ENCODE measurements at regions not wholly inside any gene's neighbourhood (a gene's known extent, or its start where the extent isn't known, plus 50 kb on each side); places are given as distances from the start of the nearest gene placed in this dataset.
"Not testable (repeated sequence)": the region's sequence is repeated elsewhere in the genome, so short reads cannot be mapped to it uniquely, and the experiment has no call there.

GRCh38 chr6:167669870-167670802 lies 156.6 kb upstream of the AFDN start:
- FAIRE-seq (no peak), DNase-seq (ENCODE audit: insufficient read length) (no peak)
- TF ChIP-seq TAF1 (IDR thresholded peaks at IDR 0.05; ENCODE audit: borderline replicate concordance, low read depth, low read length) (no peak), POLR2A (IDR thresholded peaks at IDR 0.05; ENCODE audit: low read depth, low read length) (no peak), POLR2AphosphoS5 (IDR thresholded peaks at IDR 0.05; ENCODE audit: low read depth, low read length) (no peak)

GRCh38 chr6:167670938-167671338 lies 155.8 kb upstream of the AFDN start:
- DNase-seq (ENCODE audit: insufficient read length) (no peak), FAIRE-seq (no peak)
- TF ChIP-seq POLR2AphosphoS5 (IDR thresholded peaks at IDR 0.05; ENCODE audit: low read depth, low read length) (no peak), POLR2A (IDR thresholded peaks at IDR 0.05; ENCODE audit: low read depth, low read length) (no peak), TAF1 (IDR thresholded peaks at IDR 0.05; ENCODE audit: borderline replicate concordance, low read depth, low read length) (no peak)

GRCh38 chr6:167671379-167671976 lies 155.2 kb upstream of the AFDN start:
- not testable (repeated sequence) for FAIRE-seq; DNase-seq (ENCODE audit: insufficient read length)

GRCh38 chr6:167671977-167672687 lies 154.6 kb upstream of the AFDN start:
- TF ChIP-seq POLR2A (IDR thresholded peaks at IDR 0.05; ENCODE audit: low read depth, low read length) (no peak), TAF1 (IDR thresholded peaks at IDR 0.05; ENCODE audit: borderline replicate concordance, low read depth, low read length) (no peak)
- DNase-seq (ENCODE audit: insufficient read length) (no peak), FAIRE-seq (no peak)

GRCh38 chr6:167672738-167673137 lies 154.0 kb upstream of the AFDN start:
- DNase-seq (ENCODE audit: insufficient read length) (no peak), FAIRE-seq (no peak)
- no peak for TF ChIP-seq POLR2A (IDR thresholded peaks at IDR 0.05; ENCODE audit: low read depth, low read length)
- no peak for TF ChIP-seq POLR2AphosphoS5 (IDR thresholded peaks at IDR 0.05; ENCODE audit: low read depth, low read length)
- TF ChIP-seq TAF1 (IDR thresholded peaks at IDR 0.05; ENCODE audit: borderline replicate concordance, low read depth, low read length), result no peak

GRCh38 chr6:167673946-167674345 lies 152.8 kb upstream of the AFDN start:
- TF ChIP-seq POLR2AphosphoS5 (IDR thresholded peaks at IDR 0.05; ENCODE audit: low read depth, low read length) (no peak), POLR2A (IDR thresholded peaks at IDR 0.05; ENCODE audit: low read depth, low read length) (no peak), TAF1 (IDR thresholded peaks at IDR 0.05; ENCODE audit: borderline replicate concordance, low read depth, low read length) (no peak)
- FAIRE-seq (no peak), DNase-seq (ENCODE audit: insufficient read length) (no peak)

- no peak for FAIRE-seq
- DNase-seq (ENCODE audit: insufficient read length), result no peak
- TF ChIP-seq TAF1 (IDR thresholded peaks at IDR 0.05; ENCODE audit: borderline replicate concordance, low read depth, low read length) (no peak), POLR2AphosphoS5 (IDR thresholded peaks at IDR 0.05; ENCODE audit: low read depth, low read length) (no peak), POLR2A (IDR thresholded peaks at IDR 0.05; ENCODE audit: low read depth, low read length) (no peak)
These were observed 152.2 kb upstream of the AFDN start for GRCh38 chr6:167674486-167674885.

GRCh38 chr6:167676000-167676665 lies 150.6 kb upstream of the AFDN start:
- no peak for FAIRE-seq
- DNase-seq (ENCODE audit: insufficient read length), result no peak
- no peak for TF ChIP-seq POLR2AphosphoS5 (IDR thresholded peaks at IDR 0.05; ENCODE audit: low read depth, low read length)
- no peak for TF ChIP-seq POLR2A (IDR thresholded peaks at IDR 0.05; ENCODE audit: low read depth, low read length)
- TF ChIP-seq TAF1 (IDR thresholded peaks at IDR 0.05; ENCODE audit: borderline replicate concordance, low read depth, low read length), result no peak

GRCh38 chr6:167676666-167677421 lies 149.9 kb upstream of the AFDN start:
- DNase-seq (ENCODE audit: insufficient read length) (no peak), FAIRE-seq (no peak)
- TF ChIP-seq POLR2A (IDR thresholded peaks at IDR 0.05; ENCODE audit: low read depth, low read length) (no peak), TAF1 (IDR thresholded peaks at IDR 0.05; ENCODE audit: borderline replicate concordance, low read depth, low read length) (no peak), POLR2AphosphoS5 (IDR thresholded peaks at IDR 0.05; ENCODE audit: low read depth, low read length) (no peak)

GRCh38 chr6:167677422-167677789 lies 149.3 kb upstream of the AFDN start:
- DNase-seq (ENCODE audit: insufficient read length) (no peak), FAIRE-seq (no peak)
- TF ChIP-seq POLR2AphosphoS5 (IDR thresholded peaks at IDR 0.05; ENCODE audit: low read depth, low read length), result no peak
- no peak for TF ChIP-seq POLR2A (IDR thresholded peaks at IDR 0.05; ENCODE audit: low read depth, low read length)
- no peak for TF ChIP-seq TAF1 (IDR thresholded peaks at IDR 0.05; ENCODE audit: borderline replicate concordance, low read depth, low read length)
